GM19328 (cell line): ENCODE measurements at regions not wholly inside any gene's neighbourhood (a gene's known extent, or its start where the extent isn't known, plus 50 kb on each side); places are given as distances from the start of the nearest gene placed in this dataset.
"Not testable (repeated sequence)": the region's sequence is repeated elsewhere in the genome, so short reads cannot be mapped to it uniquely, and the experiment has no call there.

ENCODE experiments used
- ATAC-seq: cut with Tn5 transposase; IDR thresholded peaks from one replicate; pipeline ENCODE4 v1.9.1; 2021; ENCODE audit warnings: mild to moderate bottlenecking, moderate library complexity; ENCODE audit not compliant: unreplicated experiment

GRCh38 chr16:17031484-17032268 is 439.1 kb downstream of the XYLT1 start:
- no peak for ATAC-seq

GRCh38 chr16:17032332-17032731 is 438.4 kb downstream of the XYLT1 start:
- no peak for ATAC-seq

- no peak for ATAC-seq
Measured at GRCh38 chr16:17034477-17035252, 436.1 kb downstream of the XYLT1 start.

GRCh38 chr16:17037499-17037898 is 433.3 kb downstream of the XYLT1 start:
- ATAC-seq: no peak

GRCh38 chr16:17038415-17038814 is 432.3 kb downstream of the XYLT1 start:
- ATAC-seq: no peak

GRCh38 chr16:17049109-17049508 is 421.7 kb downstream of the XYLT1 start:
- ATAC-seq: not testable (repeated sequence)

GRCh38 chr16:17050468-17050867 is 420.3 kb downstream of the XYLT1 start:
- no peak for ATAC-seq
